Left renal cortex interstitium (tissue), 4 donors: ENCODE measurements at regions not wholly inside any gene's neighbourhood (a gene's known extent, or its start where the extent isn't known, plus 50 kb on each side); places are given as distances from the start of the nearest gene placed in this dataset.

Experiments
- DNase-seq, 4 donors: peaks; one replicate each; pipeline ENCODE4 v3.0.0-alpha.2; 2013; ENCODE audit warnings: low read depth in 4 of 4, low spot score in 2 of 4, missing footprints in 1 of 4

- no peak for DNase-seq
These were observed 353.9 kb downstream of the CYRIA start for GRCh38 chr2:16311521-16312440.

GRCh38 chr2:16308816-16309215 lies 356.8 kb downstream of the CYRIA start:
- DNase-seq: no peak

GRCh38 chr2:16304876-16305590 lies 360.6 kb downstream of the CYRIA start:
- no peak for DNase-seq

GRCh38 chr2:16303761-16304160 lies 361.9 kb downstream of the CYRIA start:
- DNase-seq: no peak

GRCh38 chr2:16303273-16303577 lies 362.4 kb downstream of the CYRIA start:
- DNase-seq: no peak

- DNase-seq: no peak
These were observed 362.3 kb downstream of the MYCN start for GRCh38 chr2:16302431-16303272.

- DNase-seq: no peak
These were observed 361.6 kb downstream of the MYCN start for GRCh38 chr2:16301961-16302360.

GRCh38 chr2:16298866-16299265 lies 358.5 kb downstream of the MYCN start:
- no peak for DNase-seq

GRCh38 chr2:16296331-16297250 lies 356.2 kb downstream of the MYCN start:
- DNase-seq: no peak

- no peak for DNase-seq
These were observed 355.6 kb downstream of the MYCN start for GRCh38 chr2:16296038-16296290.

- no peak for DNase-seq
These were observed 354.4 kb downstream of the MYCN start for GRCh38 chr2:16294791-16295190.

- DNase-seq: no peak
These were observed 353.5 kb downstream of the MYCN start for GRCh38 chr2:16293871-16294270.

- DNase-seq: no peak
These were observed 353.0 kb downstream of the MYCN start for GRCh38 chr2:16293398-16293797.

GRCh38 chr2:16291731-16292550 lies 351.6 kb downstream of the MYCN start:
- no peak for DNase-seq

- no peak for DNase-seq
These were observed 350.9 kb downstream of the MYCN start for GRCh38 chr2:16291226-16291625.

GRCh38 chr2:16290311-16291020 lies 350.1 kb downstream of the MYCN start:
- no peak for DNase-seq

GRCh38 chr2:16288371-16289112 lies 348.2 kb downstream of the MYCN start:
- DNase-seq: no peak

- DNase-seq: no peak
These were observed 347.5 kb downstream of the MYCN start for GRCh38 chr2:16287831-16288230.
